GM12873 (cell line): ENCODE measurements at regions not wholly inside any gene's neighbourhood (a gene's known extent, or its start where the extent isn't known, plus 50 kb on each side); places are given as distances from the start of the nearest gene placed in this dataset.

Source experiments
- CTCF ChIP-seq: IDR thresholded peaks from 2 replicates; pipeline ENCODE4 v1.5.1; 2012; ENCODE audit warnings: low read depth, mild to moderate bottlenecking, moderate library complexity, low read length, control low read depth; ENCODE audit not compliant: insufficient read depth; ENCODE audit errors: missing control alignments

GRCh38 chr11:92168936-92169335, 55.7 kb upstream of the FAT3 start:
- TF ChIP-seq CTCF: no peak

GRCh38 chr11:92167571-92167970, 57.0 kb upstream of the FAT3 start:
- TF ChIP-seq CTCF: no peak

GRCh38 chr11:92166335-92166734, 58.3 kb upstream of the FAT3 start:
- no peak for TF ChIP-seq CTCF

GRCh38 chr11:92163879-92164278, 60.7 kb upstream of the FAT3 start:
- no peak for TF ChIP-seq CTCF

GRCh38 chr11:92162776-92163175, 61.8 kb upstream of the FAT3 start:
- no peak for TF ChIP-seq CTCF

GRCh38 chr11:92159931-92160330, 64.7 kb upstream of the FAT3 start:
- no peak for TF ChIP-seq CTCF

GRCh38 chr11:92154611-92155010, 70.0 kb upstream of the FAT3 start:
- no peak for TF ChIP-seq CTCF
